GM12873 (cell line): ENCODE measurements at regions not wholly inside any gene's neighbourhood (a gene's known extent, or its start where the extent isn't known, plus 50 kb on each side); places are given as distances from the start of the nearest gene placed in this dataset.

Source experiments
- TF ChIP-seq, protein P1 (sequence below): IDR thresholded peaks from 2 replicates; pipeline ENCODE4 v1.5.1; 2012; ENCODE audit warnings: low read depth, mild to moderate bottlenecking, moderate library complexity, low read length, control low read depth; ENCODE audit not compliant: insufficient read depth; ENCODE audit errors: missing control alignments

- TF ChIP-seq, protein P1, sequence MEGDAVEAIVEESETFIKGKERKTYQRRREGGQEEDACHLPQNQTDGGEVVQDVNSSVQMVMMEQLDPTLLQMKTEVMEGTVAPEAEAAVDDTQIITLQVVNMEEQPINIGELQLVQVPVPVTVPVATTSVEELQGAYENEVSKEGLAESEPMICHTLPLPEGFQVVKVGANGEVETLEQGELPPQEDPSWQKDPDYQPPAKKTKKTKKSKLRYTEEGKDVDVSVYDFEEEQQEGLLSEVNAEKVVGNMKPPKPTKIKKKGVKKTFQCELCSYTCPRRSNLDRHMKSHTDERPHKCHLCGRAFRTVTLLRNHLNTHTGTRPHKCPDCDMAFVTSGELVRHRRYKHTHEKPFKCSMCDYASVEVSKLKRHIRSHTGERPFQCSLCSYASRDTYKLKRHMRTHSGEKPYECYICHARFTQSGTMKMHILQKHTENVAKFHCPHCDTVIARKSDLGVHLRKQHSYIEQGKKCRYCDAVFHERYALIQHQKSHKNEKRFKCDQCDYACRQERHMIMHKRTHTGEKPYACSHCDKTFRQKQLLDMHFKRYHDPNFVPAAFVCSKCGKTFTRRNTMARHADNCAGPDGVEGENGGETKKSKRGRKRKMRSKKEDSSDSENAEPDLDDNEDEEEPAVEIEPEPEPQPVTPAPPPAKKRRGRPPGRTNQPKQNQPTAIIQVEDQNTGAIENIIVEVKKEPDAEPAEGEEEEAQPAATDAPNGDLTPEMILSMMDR = no peak
Measured at GRCh38 chr4:178340468-178340867, 898.2 kb upstream of the AGA start.

DNA sequence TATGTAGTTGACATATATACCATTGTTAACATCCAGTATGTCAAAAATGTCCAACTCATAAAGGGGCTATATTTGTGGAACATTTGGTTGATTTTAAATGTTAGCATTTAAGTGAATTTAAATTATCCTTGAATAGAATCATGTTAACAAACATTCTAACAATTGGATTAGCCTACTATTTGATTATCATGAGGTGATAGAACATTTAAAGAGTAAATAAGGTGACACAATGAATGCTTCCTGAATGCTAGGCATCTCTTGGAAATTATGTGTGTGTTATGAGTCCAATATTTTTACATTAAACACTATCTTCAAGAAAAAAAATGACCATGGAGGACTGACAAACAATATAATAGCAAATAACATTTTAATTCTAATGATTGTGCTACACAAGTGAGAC lies 901.9 kb upstream of the AGA start:
- TF ChIP-seq, protein P1 = no peak

GRCh38 chr4:178347111-178347510 lies 904.9 kb upstream of the AGA start:
- TF ChIP-seq, protein P1 = no peak

DNA sequence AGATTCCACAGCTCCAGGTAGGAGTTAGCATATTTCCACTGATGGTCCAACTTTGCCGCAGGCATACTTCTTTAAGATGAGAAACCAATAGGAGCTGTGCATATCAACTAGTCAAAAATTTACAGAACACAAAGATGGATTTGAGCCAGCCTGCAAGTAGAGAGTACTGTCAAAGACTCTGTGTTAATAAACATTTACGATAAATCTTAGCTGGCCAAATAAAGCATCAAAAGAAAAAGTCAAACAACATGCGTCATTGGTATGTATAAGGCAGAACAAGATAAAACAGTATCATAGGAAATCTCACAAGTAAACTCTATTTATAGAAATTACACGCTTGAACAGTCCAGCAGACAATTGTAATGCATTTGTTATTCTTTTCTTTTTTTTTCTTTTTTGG lies 907.4 kb upstream of the AGA start:
- TF ChIP-seq, protein P1 = no peak

- TF ChIP-seq, protein P1 = no peak
Measured at GRCh38 chr4:178351185-178351584, 908.9 kb upstream of the AGA start.

DNA sequence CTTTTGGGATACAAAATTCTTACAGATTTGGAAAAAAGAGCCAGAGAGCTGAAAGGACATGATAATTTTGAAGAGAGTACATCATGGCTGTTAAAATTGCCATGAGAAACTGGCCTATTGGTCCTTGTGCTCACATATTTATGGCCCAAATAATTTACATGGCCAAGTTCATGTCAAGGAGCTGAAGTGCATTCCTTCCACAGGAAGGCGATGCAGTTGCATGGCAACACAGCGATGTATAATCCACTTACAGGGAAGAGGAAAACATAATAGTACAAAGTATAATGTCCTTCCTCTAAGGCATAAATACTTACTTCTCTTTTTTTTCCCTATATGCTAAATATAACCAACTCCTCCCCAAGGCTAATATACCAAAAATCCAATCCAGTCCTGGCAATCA lies 914.5 kb upstream of the AGA start:
- TF ChIP-seq, protein P1 = no peak

- TF ChIP-seq, protein P1 = no peak
Measured at GRCh38 chr4:178385481-178385880, 943.2 kb upstream of the AGA start.
